GM23338 (cell line): ENCODE measurements at regions not wholly inside any gene's neighbourhood (a gene's known extent, or its start where the extent isn't known, plus 50 kb on each side); places are given as distances from the start of the nearest gene placed in this dataset.

Source experiments
- ATAC-seq: fragments of 200-7000 bp; cut with Tn5 transposase; 3 replicates; pipeline ENCODE4 v1.9.1; 2020
- DNase-seq: peaks from one replicate; pipeline ENCODE4 v3.0.0-alpha.2; 2015; ENCODE audit warnings: low spot score
- H2AFZ ChIP-seq: fragments of 200-600 bp; sonication (generic); 2 replicates; pipeline ENCODE4 v1.8.0; 2016; ENCODE audit warnings: antibody characterized with exemption, mild to moderate bottlenecking, moderate library complexity
- H3F3A ChIP-seq: fragments of 200-600 bp; sonication (generic); replicated peaks from 2 replicates; pipeline ENCODE4 v1.8.0; 2017; ENCODE audit warnings: antibody characterized with exemption, mixed run types, low read depth
- H3K27ac ChIP-seq: fragments of 200-600 bp; sonication (generic); 2 replicates; pipeline ENCODE4 v1.6.1; 2016; ENCODE audit warnings: low read depth
- H3K27me3 ChIP-seq: fragments of 200-600 bp; sonication (generic); 2 replicates; pipeline ENCODE4 v1.8.0; 2016; ENCODE audit warnings: mild to moderate bottlenecking, mixed run types, moderate library complexity; ENCODE audit not compliant: insufficient read depth
- H3K36me3 ChIP-seq: fragments of 200-600 bp; sonication (generic); 2 replicates; pipeline ENCODE4 v1.8.0; 2016; ENCODE audit warnings: mild to moderate bottlenecking; ENCODE audit not compliant: insufficient read depth
- H3K4me1 ChIP-seq: fragments of 200-600 bp; sonication (generic); 2 replicates; pipeline ENCODE4 v1.8.0; 2016; ENCODE audit warnings: mild to moderate bottlenecking, moderate library complexity; ENCODE audit not compliant: insufficient read depth
- H3K4me2 ChIP-seq: fragments of 200-600 bp; sonication (generic); 2 replicates; pipeline ENCODE4 v1.7.1; 2017; ENCODE audit warnings: mixed run types
- H3K4me3 ChIP-seq: fragments of 200-600 bp; sonication (generic); 2 replicates; pipeline ENCODE4 v1.6.1; 2016; ENCODE audit warnings: mixed run types
- H3K79me2 ChIP-seq: fragments of 200-600 bp; sonication (generic); replicated peaks from 2 replicates; pipeline ENCODE4 v1.8.0; 2017; ENCODE audit warnings: mild to moderate bottlenecking; ENCODE audit not compliant: insufficient read depth
- H3K9me2 ChIP-seq: fragments of 200-600 bp; sonication (generic); 2 replicates; pipeline ENCODE4 v1.8.0; 2017; ENCODE audit not compliant: insufficient read depth
- H4K20me1 ChIP-seq: fragments of 200-600 bp; sonication (generic); replicated peaks from 2 replicates; pipeline ENCODE4 v1.8.0; 2017; ENCODE audit warnings: mild to moderate bottlenecking; ENCODE audit not compliant: insufficient read depth
- H3K27ac Mint-ChIP-seq: 2 replicates; pipeline ENCODE4 v1.8.0; 2020; ENCODE audit warnings: inconsistent platforms, mild to moderate bottlenecking, moderate library complexity, mixed read lengths
- H3K27me3 Mint-ChIP-seq: 3 replicates; pipeline ENCODE4 v1.8.0; 2022; ENCODE audit warnings: low read depth, mild to moderate bottlenecking, moderate library complexity, mixed read lengths, inconsistent platforms; ENCODE audit not compliant: insufficient read depth, poor library complexity
- H3K36me3 Mint-ChIP-seq: 3 replicates; pipeline ENCODE4 v1.8.0; 2021; ENCODE audit warnings: low read depth, mild to moderate bottlenecking, inconsistent platforms, moderate library complexity, mixed read lengths
- H3K4me1 Mint-ChIP-seq: 3 replicates; pipeline ENCODE4 v1.8.0; 2020; ENCODE audit warnings: mild to moderate bottlenecking, inconsistent platforms, mixed read lengths
- H3K4me3 Mint-ChIP-seq: 3 replicates; pipeline ENCODE4 v1.8.0; 2021; ENCODE audit warnings: moderate library complexity, mild to moderate bottlenecking, inconsistent platforms, mixed read lengths
- H3K9me3 Mint-ChIP-seq: 3 replicates; pipeline ENCODE4 v1.8.0; 2020; ENCODE audit warnings: moderate library complexity, mild to moderate bottlenecking, inconsistent platforms, mixed read lengths
- CREB1 ChIP-seq: fragments of 250-450 bp; sonication (Bioruptor Pico); IDR thresholded peaks from 2 replicates; pipeline ENCODE4 v1.5.0; 2020; ENCODE audit warnings: low read depth, mild to moderate bottlenecking, moderate library complexity
- CTCF ChIP-seq, 2 experiments: fragments of 200-600 bp in 1 of 2; sonication (generic) in 1 of 2; conservative IDR thresholded peaks; 2 replicates each; pipeline versions ENCODE4 v1.5.1 to v1.6.1; 2016 to 2017; ENCODE audit warnings: antibody characterized with exemption in 2 of 2, low read depth in 2 of 2, mild to moderate bottlenecking in 2 of 2, moderate library complexity in 1 of 2
- ETS1 ChIP-seq: IDR thresholded peaks from 2 replicates; pipeline ENCODE4 v1.6.1; 2016; ENCODE audit warnings: antibody characterized with exemption
- EZH2 ChIP-seq: fragments of 200-600 bp; sonication (generic); IDR thresholded peaks from one replicate; pipeline ENCODE4 v1.8.0; 2017; ENCODE audit warnings: antibody characterized with exemption, mild to moderate bottlenecking, low read depth; ENCODE audit not compliant: unreplicated experiment
- EZH2phosphoT487 ChIP-seq: fragments of 200-600 bp; sonication (generic); IDR thresholded peaks from one replicate; pipeline ENCODE4 v1.8.1; 2018; ENCODE audit warnings: antibody characterized with exemption; ENCODE audit not compliant: unreplicated experiment
- JUNB ChIP-seq: IDR thresholded peaks from one replicate; pipeline ENCODE4 v1.6.1; 2016; ENCODE audit warnings: antibody characterized with exemption; ENCODE audit not compliant: unreplicated experiment
- NANOG ChIP-seq: IDR thresholded peaks from 2 replicates; pipeline ENCODE4 v1.6.1; 2016; ENCODE audit warnings: antibody characterized with exemption, borderline replicate concordance
- POLR2AphosphoS5 ChIP-seq: IDR thresholded peaks from 2 replicates; pipeline ENCODE4 v1.6.1; 2016; ENCODE audit warnings: antibody characterized with exemption, low read depth
- REST ChIP-seq: IDR thresholded peaks from one replicate; pipeline ENCODE4 v1.6.1; 2018; ENCODE audit warnings: antibody characterized with exemption; ENCODE audit not compliant: unreplicated experiment
- STAT1 ChIP-seq: IDR thresholded peaks from one replicate; pipeline ENCODE4 v1.6.1; 2016; ENCODE audit warnings: antibody characterized with exemption; ENCODE audit not compliant: unreplicated experiment
- ZNF114 ChIP-seq: fragments of 250-450 bp; sonication (Bioruptor Pico); IDR thresholded peaks from 2 replicates; pipeline ENCODE4 v1.5.0; 2020; ENCODE audit warnings: mild to moderate bottlenecking, moderate library complexity
- ZNF331 ChIP-seq: fragments of 250-450 bp; sonication (Bioruptor Pico); IDR thresholded peaks from 2 replicates; pipeline ENCODE4 v1.5.0; 2020; ENCODE audit warnings: low read depth, mild to moderate bottlenecking, moderate library complexity
- ZNF462 ChIP-seq: fragments of 250-450 bp; sonication (Bioruptor Pico); IDR thresholded peaks from 2 replicates; pipeline ENCODE4 v1.5.0; 2020; ENCODE audit warnings: mild to moderate bottlenecking, moderate library complexity

GRCh38 chr2:62440281-62440946 lies 65.6 kb downstream of the TMEM17 start:
- no peaks in the 10 kb centered on the region for H3K36me3 Mint-ChIP-seq
- no peak for DNase-seq
- TF ChIP-seq ZNF462 (CRISPR knock-in tag) = no peak
- TF ChIP-seq ZNF331 (CRISPR knock-in tag) = no peak
- TF ChIP-seq JUNB = no peak
- no peak for TF ChIP-seq EZH2
- TF ChIP-seq CREB1 (CRISPR knock-in tag) = no peak
- no peak for TF ChIP-seq POLR2AphosphoS5
- no peak for TF ChIP-seq REST
- TF ChIP-seq ETS1 = no peak
- TF ChIP-seq EZH2phosphoT487 = no peak
- no peak for TF ChIP-seq STAT1
- TF ChIP-seq CTCF (conservative IDR thresholded peaks at IDR 0.05; ENCODE audit: low read depth in 2 of 2) = no peak
- no peak for TF ChIP-seq NANOG
- no peak for TF ChIP-seq ZNF114 (CRISPR knock-in tag)

More at GRCh38 chr2:62440281-62440946, 65.6 kb downstream of the TMEM17 start:
- H3K4me3 ChIP-seq = no peak overlapping the region
- H3K36me3 ChIP-seq = no peaks in the 10 kb centered on the region
- H3K9me2 ChIP-seq = peaks cover 13% of the 10 kb centered on the region; the same call in 1 of the 2 replicates
- no peaks in the 10 kb centered on the region for H3K27me3 ChIP-seq
- H3K27me3 Mint-ChIP-seq = peaks cover 4% of the 10 kb centered on the region
- no peaks in the 10 kb centered on the region for H3K9me3 Mint-ChIP-seq
- H2AFZ ChIP-seq = no peak overlapping the region
- H4K20me1 ChIP-seq = no peaks in the 10 kb centered on the region
- H3F3A ChIP-seq = no peaks in the 10 kb centered on the region
- H3K4me2 ChIP-seq = no peak overlapping the region
- no peaks in the 10 kb centered on the region for H3K4me1 Mint-ChIP-seq
- no peaks in the 10 kb centered on the region for H3K4me1 ChIP-seq
- no peak overlapping the region for H3K27ac ChIP-seq
- H3K27ac Mint-ChIP-seq = no peak overlapping the region
- no peak overlapping the region for H3K4me3 Mint-ChIP-seq
- no peak for ATAC-seq
- no peaks in the 10 kb centered on the region for H3K79me2 ChIP-seq
